ENCODE measurements at regions not wholly inside any gene's neighbourhood (a gene's known extent, or its start where the extent isn't known, plus 50 kb on each side); places are given as distances from the start of the nearest gene placed in this dataset.
A peak's percentile ranks its signal among the peaks of the same experiment; 100 is the strongest.

DNA sequence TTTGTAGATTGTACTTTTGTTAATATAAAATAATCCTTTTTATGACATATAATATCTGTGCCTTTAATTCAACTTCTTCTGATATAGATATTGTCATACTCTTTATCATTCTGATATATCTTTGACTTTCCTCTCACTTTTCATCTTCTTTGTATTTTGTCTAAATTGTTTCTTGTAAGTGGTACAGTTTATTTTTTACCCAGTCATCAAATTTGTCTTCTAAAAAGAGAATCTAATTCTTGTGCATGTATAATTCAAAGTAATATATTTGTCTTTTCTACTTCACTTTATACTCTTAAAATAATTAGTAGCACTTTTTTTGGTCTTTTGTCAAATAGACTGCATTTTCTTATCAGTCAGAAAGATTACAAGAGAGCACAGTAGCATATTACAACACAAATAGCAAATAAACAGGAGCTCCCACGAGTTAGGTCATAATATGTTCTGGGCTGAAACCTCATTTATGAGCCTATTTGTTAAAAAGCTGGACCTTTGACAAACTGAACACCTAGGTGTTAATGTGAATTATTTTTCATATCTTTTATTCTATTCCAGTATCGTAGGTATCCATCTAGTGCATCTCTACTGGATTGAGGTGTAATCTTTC is 379.7 kb upstream of the B3GALT2 start:
- BruUV-seq (replicated peaks) = no TSS peak

DNA sequence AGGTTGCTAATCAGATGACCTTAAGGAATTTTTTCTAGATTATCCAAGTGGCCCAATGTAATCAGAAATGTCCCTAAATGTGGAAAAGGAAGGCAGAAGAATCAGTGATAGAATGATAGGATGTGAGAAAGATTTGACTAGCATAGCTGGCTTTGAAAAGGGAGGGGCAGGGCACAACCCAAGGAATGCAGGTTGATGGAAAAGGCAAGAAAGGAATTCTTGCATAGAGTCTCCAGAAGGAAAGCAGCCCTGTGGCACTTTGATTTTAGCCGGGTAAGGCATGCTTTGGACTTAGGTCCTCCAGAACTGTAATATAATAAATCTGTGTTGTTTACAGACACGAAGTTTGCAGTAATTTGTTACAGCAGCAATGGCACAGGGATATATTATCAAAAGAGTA is 375.7 kb upstream of the B3GALT2 start:
- Mint-ChIP-seq H3K9me3 (ENCODE audit: unreplicated experiment) (no peaks in the 10 kb centered on the region), H3K27ac (ENCODE audit: low read depth, unreplicated experiment) (no peak overlapping the region), H3K27me3 (ENCODE audit: insufficient read depth, unreplicated experiment) (no peaks in the 10 kb centered on the region), H3K4me3 (ENCODE audit: unreplicated experiment) (no peak overlapping the region), H3K4me1 (ENCODE audit: insufficient read depth, unreplicated experiment) (peaks cover 10% of the 10 kb centered on the region), H3K36me3 (ENCODE audit: insufficient read depth, unreplicated experiment) (no peaks in the 10 kb centered on the region)
- POLR2A ChIA-PET = no interaction called here
- CTCF ChIA-PET = interaction anchor here (0.6 kb wide), 1 partner anchor 666 kb away, joined by 5 read pairs; no protein-coding TSS in a partner anchor
- no TSS peak for BruUV-seq (replicated peaks)
- no peak for DNase-seq (ENCODE audit: unreplicated experiment)
- TF ChIP-seq, protein P1, sequence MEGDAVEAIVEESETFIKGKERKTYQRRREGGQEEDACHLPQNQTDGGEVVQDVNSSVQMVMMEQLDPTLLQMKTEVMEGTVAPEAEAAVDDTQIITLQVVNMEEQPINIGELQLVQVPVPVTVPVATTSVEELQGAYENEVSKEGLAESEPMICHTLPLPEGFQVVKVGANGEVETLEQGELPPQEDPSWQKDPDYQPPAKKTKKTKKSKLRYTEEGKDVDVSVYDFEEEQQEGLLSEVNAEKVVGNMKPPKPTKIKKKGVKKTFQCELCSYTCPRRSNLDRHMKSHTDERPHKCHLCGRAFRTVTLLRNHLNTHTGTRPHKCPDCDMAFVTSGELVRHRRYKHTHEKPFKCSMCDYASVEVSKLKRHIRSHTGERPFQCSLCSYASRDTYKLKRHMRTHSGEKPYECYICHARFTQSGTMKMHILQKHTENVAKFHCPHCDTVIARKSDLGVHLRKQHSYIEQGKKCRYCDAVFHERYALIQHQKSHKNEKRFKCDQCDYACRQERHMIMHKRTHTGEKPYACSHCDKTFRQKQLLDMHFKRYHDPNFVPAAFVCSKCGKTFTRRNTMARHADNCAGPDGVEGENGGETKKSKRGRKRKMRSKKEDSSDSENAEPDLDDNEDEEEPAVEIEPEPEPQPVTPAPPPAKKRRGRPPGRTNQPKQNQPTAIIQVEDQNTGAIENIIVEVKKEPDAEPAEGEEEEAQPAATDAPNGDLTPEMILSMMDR (IDR thresholded peaks at IDR 0.05; ENCODE audit: unreplicated experiment) = no peak
- intact Hi-C loops (cut with micrococcal nuclease) = no loop called here

More for the DNA sequence above, 379.7 kb upstream of the B3GALT2 start:
- Mint-ChIP-seq H3K4me1 (ENCODE audit: insufficient read depth, unreplicated experiment) (no peaks in the 10 kb centered on the region), H3K36me3 (ENCODE audit: insufficient read depth, unreplicated experiment) (no peaks in the 10 kb centered on the region), H3K27me3 (ENCODE audit: insufficient read depth, unreplicated experiment) (no peaks in the 10 kb centered on the region), H3K27ac (ENCODE audit: low read depth, unreplicated experiment) (no peak overlapping the region), H3K4me3 (ENCODE audit: unreplicated experiment) (no peak overlapping the region), H3K9me3 (ENCODE audit: unreplicated experiment) (no peaks in the 10 kb centered on the region)
- CTCF ChIA-PET = no interaction called here
- TF ChIP-seq, protein P1 (IDR thresholded peaks at IDR 0.05; ENCODE audit: unreplicated experiment) = no peak
- intact Hi-C loops (cut with micrococcal nuclease) = no loop called here
- no peak for DNase-seq (ENCODE audit: unreplicated experiment)
- POLR2A ChIA-PET = interaction anchor here (0.9 kb wide), 1 partner anchor 23 kb away, joined by 4 read pairs; no protein-coding TSS in a partner anchor

DNA sequence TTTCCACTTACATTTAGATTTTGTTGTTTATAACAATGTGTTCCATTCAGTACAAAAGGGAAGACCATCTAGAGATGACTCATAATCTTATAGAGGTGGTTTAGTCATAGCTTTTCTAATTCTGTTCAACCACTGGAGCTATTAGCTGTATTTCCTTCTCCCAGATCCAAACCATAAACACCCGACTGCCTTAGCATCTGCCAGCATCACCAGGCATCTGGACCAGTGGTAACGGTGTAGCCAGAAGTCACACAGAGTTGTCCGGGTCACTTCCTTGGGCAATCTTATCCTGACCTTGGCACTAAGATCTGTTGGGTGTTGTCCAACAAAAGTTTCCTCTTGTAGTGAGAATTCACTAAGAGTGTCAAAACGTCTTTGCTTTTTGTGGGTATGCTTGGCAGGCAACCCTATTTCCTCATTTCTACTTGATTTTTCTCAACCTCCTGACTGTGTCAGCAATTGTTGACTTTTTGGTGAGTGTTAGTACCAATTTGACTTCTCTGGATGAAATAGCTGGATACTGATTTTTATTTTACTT is 372.1 kb upstream of the B3GALT2 start:
- TF ChIP-seq, protein P1 (IDR thresholded peaks at IDR 0.05; ENCODE audit: unreplicated experiment) = no peak
- H3K36me3 Mint-ChIP-seq (ENCODE audit: insufficient read depth, unreplicated experiment) = no peaks in the 10 kb centered on the region
- intact Hi-C loops (cut with micrococcal nuclease) = no loop called here
- peak overlapping the region; percentile 61 for H3K27ac Mint-ChIP-seq (ENCODE audit: low read depth, unreplicated experiment)
- DNase-seq (ENCODE audit: unreplicated experiment) = peak; percentile 97
- no TSS peak for BruUV-seq (replicated peaks)
- CTCF ChIA-PET = interaction anchor here (0.6 kb wide), 3 partner anchors 32 to 510 kb away, joined by 3 to 4 read pairs (median 3); no protein-coding TSS in a partner anchor
- POLR2A ChIA-PET = interaction anchor here (0.6 to 1.1 kb wide), 3 partner anchors 31 to 143 kb away, joined by 3 to 4 read pairs (median 3); no protein-coding TSS in a partner anchor
- no peak overlapping the region for H3K4me3 Mint-ChIP-seq (ENCODE audit: unreplicated experiment)
- no peaks in the 10 kb centered on the region for H3K27me3 Mint-ChIP-seq (ENCODE audit: insufficient read depth, unreplicated experiment)
- H3K9me3 Mint-ChIP-seq (ENCODE audit: unreplicated experiment) = no peaks in the 10 kb centered on the region
- peaks cover 10% of the 10 kb centered on the region for H3K4me1 Mint-ChIP-seq (ENCODE audit: insufficient read depth, unreplicated experiment)

DNA sequence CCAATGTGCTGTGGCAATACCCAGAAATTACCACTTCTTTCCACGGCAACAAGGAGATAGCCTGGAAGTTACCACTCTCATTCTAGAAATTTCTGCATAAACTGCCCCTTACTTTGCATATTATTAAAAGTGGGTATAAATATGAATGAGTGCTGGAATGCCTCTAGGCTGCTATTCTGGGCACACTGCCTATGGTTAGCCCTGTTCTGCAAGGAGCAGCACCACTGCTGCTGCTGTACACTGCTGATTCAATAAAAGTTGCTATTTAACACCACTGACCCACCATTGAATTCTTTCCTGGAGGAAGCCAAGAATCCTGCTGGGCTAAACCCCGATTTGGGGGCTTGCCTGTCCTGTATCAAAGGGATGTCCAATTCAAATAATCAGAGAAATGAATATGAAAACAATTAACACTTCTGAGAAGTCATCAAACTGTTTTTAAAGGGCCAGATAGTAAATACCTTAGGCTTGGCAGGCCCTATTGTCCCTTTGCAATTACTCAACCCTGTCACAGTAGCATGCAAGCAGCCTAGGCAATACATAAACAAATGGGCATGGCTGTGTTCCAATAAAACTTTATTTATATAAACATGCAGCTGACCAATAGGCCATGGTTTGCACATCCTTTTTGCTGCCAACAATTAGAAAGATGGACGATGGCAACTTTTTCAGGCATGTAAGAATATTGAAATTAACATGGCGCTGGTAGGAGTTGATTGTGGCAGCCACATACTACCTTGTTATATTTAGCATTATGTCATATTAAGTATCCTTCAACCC is 369.4 kb upstream of the B3GALT2 start:
- H3K27ac Mint-ChIP-seq (ENCODE audit: low read depth, unreplicated experiment) = no peak overlapping the region
- intact Hi-C loops (cut with micrococcal nuclease) = no loop called here
- TF ChIP-seq, protein P1 (IDR thresholded peaks at IDR 0.05; ENCODE audit: unreplicated experiment) = no peak
- no peak overlapping the region for H3K4me3 Mint-ChIP-seq (ENCODE audit: unreplicated experiment)
- no peaks in the 10 kb centered on the region for H3K36me3 Mint-ChIP-seq (ENCODE audit: insufficient read depth, unreplicated experiment)
- H3K9me3 Mint-ChIP-seq (ENCODE audit: unreplicated experiment) = no peaks in the 10 kb centered on the region
- H3K4me1 Mint-ChIP-seq (ENCODE audit: insufficient read depth, unreplicated experiment) = peaks cover 15% of the 10 kb centered on the region
- BruUV-seq (replicated peaks) = no TSS peak
- no peaks in the 10 kb centered on the region for H3K27me3 Mint-ChIP-seq (ENCODE audit: insufficient read depth, unreplicated experiment)
- ChIA-PET POLR2A (no interaction called here), CTCF (no interaction called here)
- DNase-seq (ENCODE audit: unreplicated experiment) = no peak
